OCI-LY7 (cell line): ENCODE measurements at regions not wholly inside any gene's neighbourhood (a gene's known extent, or its start where the extent isn't known, plus 50 kb on each side); places are given as distances from the start of the nearest gene placed in this dataset.
"Not testable (repeated sequence)": the region's sequence is repeated elsewhere in the genome, so short reads cannot be mapped to it uniquely, and the experiment has no call there.

ENCODE experiments used
- BruUV-seq: library from RNA; stranded (reverse); fragments of 400-500 nt; replicated peaks from 2 replicates; lab custom pipeline; 2021; lab: Mats Ljungman, UMichigan
- CTCF ChIA-PET: fragments of 300-600 bp; sonication (Branson Sonifier 250); formaldehyde crosslinking; loops from one replicate; lab custom pipeline; 2022; ENCODE audit warnings: antibody characterized with exemption; ENCODE audit not compliant: unreplicated experiment; lab: Charles Lee
- POLR2A ChIA-PET: fragments of 300-600 bp; sonication (Branson Sonifier 250); formaldehyde crosslinking; loops from one replicate; lab custom pipeline; 2022; ENCODE audit warnings: antibody characterized with exemption; lab: Charles Lee
- DNase-seq: peaks from one replicate; pipeline ENCODE4 v3.0.0-alpha.2; 2015; ENCODE audit warnings: low spot score
- H2AFZ ChIP-seq: fragments of 200-600 bp; sonication (generic), shearing (Covaris generic); 2 replicates; pipeline ENCODE4 v1.6.1; 2014; ENCODE audit warnings: mild to moderate bottlenecking, antibody characterized with exemption, low read length, moderate library complexity
- H3K27ac ChIP-seq: fragments of 200-600 bp; sonication (generic); 2 replicates; pipeline ENCODE4 v1.5.1; 2014; ENCODE audit warnings: mixed run types, low read depth, mild to moderate bottlenecking, moderate library complexity, low read length, inconsistent platforms; ENCODE audit not compliant: poor library complexity, severe bottlenecking
- H3K36me3 ChIP-seq: fragments of 200-600 bp; sonication (generic); 2 replicates; pipeline ENCODE4 v1.6.1; 2014; ENCODE audit warnings: mild to moderate bottlenecking, antibody characterized with exemption, low read length, moderate library complexity, mixed read lengths; ENCODE audit not compliant: insufficient read depth
- H3K4me1 ChIP-seq: fragments of 200-600 bp; sonication (generic); 2 replicates; pipeline ENCODE4 v1.5.1; 2014; ENCODE audit warnings: mild to moderate bottlenecking, low read length; ENCODE audit not compliant: insufficient read depth, poor library complexity, severe bottlenecking
- H3K4me2 ChIP-seq: fragments of 200-600 bp; sonication (generic); 2 replicates; pipeline ENCODE4 v1.6.1; 2014; ENCODE audit warnings: mild to moderate bottlenecking, low read length
- H3K4me3 ChIP-seq: fragments of 200-600 bp; sonication (generic); 2 replicates; pipeline ENCODE4 v1.5.1; 2014; ENCODE audit warnings: mild to moderate bottlenecking, low read depth, low read length; ENCODE audit not compliant: poor library complexity, severe bottlenecking
- H3K79me2 ChIP-seq: fragments of 200-600 bp; sonication (generic); 2 replicates; pipeline ENCODE4 v1.6.1; 2016; ENCODE audit warnings: low read depth, mild to moderate bottlenecking, low read length, moderate library complexity, mixed read lengths; ENCODE audit not compliant: insufficient read depth
- H3K9me2 ChIP-seq: fragments of 200-600 bp; sonication (generic); 2 replicates; pipeline ENCODE4 v1.6.1; 2016; ENCODE audit warnings: mild to moderate bottlenecking, low read length, mixed read lengths; ENCODE audit not compliant: insufficient read depth
- H3K9me3 ChIP-seq: fragments of 200-600 bp; sonication (generic); 2 replicates; pipeline ENCODE4 v1.6.1; 2014; ENCODE audit warnings: mild to moderate bottlenecking, mixed run types, low read length, mixed read lengths
- H4K20me1 ChIP-seq: fragments of 200-600 bp; sonication (generic); 2 replicates; pipeline ENCODE4 v1.6.1; 2014; ENCODE audit warnings: mild to moderate bottlenecking, antibody characterized with exemption, low read length, moderate library complexity, mixed read lengths; ENCODE audit not compliant: insufficient read depth
- EZH2phosphoT487 ChIP-seq: fragments of 200-600 bp; sonication (generic); IDR thresholded peaks from 2 replicates; pipeline ENCODE4 v1.6.1; 2018; ENCODE audit warnings: low read depth, borderline replicate concordance, mild to moderate bottlenecking, mixed run types, antibody characterized with exemption, low read length, moderate library complexity, mixed read lengths
- intact Hi-C: fragments of 100-400 bp; cut with micrococcal nuclease; formaldehyde crosslinking; loops from one replicate; pipeline ENCODE4 v1.10.0; 2022; ENCODE audit not compliant: unreplicated experiment
- TF ChIP-seq, protein P1 (sequence below): fragments of 200-600 bp; sonication (generic); conservative IDR thresholded peaks from 2 replicates; pipeline ENCODE4 v1.5.1; 2014; ENCODE audit warnings: mild to moderate bottlenecking, antibody characterized with exemption, low read length, moderate library complexity, mixed read lengths

DNA sequence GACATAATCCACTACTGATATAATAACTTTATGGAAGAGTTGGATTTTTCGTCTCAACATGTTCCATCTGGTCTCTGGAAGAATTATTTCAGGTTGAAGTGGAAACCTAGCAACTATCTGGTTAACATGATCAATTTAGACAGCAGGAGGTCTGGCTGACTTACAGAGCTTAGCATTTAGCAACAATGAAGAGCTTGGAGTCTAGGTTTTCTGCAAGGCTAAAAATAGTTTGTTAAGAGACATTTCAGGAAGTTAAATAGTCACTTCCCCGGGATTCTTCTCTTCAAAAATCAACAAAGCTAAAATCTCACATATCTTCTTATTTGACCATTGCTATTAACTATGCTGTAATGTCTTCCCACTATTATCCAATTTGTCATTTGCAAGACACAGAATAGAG is 418.6 kb upstream of the DIPK2B start:
- Histone ChIP-seq H3K79me2 (no peaks in the 10 kb centered on the region), H3K4me2 (no peak overlapping the region), H3K4me1 (no peaks in the 10 kb centered on the region), H2AFZ (no peak overlapping the region), H3K9me2 (no peaks in the 10 kb centered on the region), H3K36me3 (no peaks in the 10 kb centered on the region), H3K9me3 (no peaks in the 10 kb centered on the region), H3K4me3 (no peak overlapping the region), H4K20me1 (no peaks in the 10 kb centered on the region), H3K27ac (no peak overlapping the region)
- ChIA-PET CTCF (no interaction called here), POLR2A (no interaction called here)
- no TSS peak for BruUV-seq
- no peak for DNase-seq
- intact Hi-C loops: no loop called here
- TF ChIP-seq EZH2phosphoT487: no peak
- TF ChIP-seq, protein P1, sequence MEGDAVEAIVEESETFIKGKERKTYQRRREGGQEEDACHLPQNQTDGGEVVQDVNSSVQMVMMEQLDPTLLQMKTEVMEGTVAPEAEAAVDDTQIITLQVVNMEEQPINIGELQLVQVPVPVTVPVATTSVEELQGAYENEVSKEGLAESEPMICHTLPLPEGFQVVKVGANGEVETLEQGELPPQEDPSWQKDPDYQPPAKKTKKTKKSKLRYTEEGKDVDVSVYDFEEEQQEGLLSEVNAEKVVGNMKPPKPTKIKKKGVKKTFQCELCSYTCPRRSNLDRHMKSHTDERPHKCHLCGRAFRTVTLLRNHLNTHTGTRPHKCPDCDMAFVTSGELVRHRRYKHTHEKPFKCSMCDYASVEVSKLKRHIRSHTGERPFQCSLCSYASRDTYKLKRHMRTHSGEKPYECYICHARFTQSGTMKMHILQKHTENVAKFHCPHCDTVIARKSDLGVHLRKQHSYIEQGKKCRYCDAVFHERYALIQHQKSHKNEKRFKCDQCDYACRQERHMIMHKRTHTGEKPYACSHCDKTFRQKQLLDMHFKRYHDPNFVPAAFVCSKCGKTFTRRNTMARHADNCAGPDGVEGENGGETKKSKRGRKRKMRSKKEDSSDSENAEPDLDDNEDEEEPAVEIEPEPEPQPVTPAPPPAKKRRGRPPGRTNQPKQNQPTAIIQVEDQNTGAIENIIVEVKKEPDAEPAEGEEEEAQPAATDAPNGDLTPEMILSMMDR: no peak

- H4K20me1 ChIP-seq, DNase-seq, H3K27ac ChIP-seq, H3K4me3 ChIP-seq, BruUV-seq, POLR2A ChIA-PET, H3K36me3 ChIP-seq, H2AFZ ChIP-seq, H3K79me2 ChIP-seq, H3K9me3 ChIP-seq, intact Hi-C loops, H3K4me1 ChIP-seq, CTCF ChIA-PET, H3K9me2 ChIP-seq, H3K4me2 ChIP-seq: not testable (repeated sequence)
These were observed 414.9 kb upstream of the DIPK2B start for GRCh38 chrX:45615591-45615990.

- intact Hi-C loops: no loop called here
- H3K9me2 ChIP-seq: no peaks in the 10 kb centered on the region
- H3K36me3 ChIP-seq: no peaks in the 10 kb centered on the region
- H3K27ac ChIP-seq: no peak overlapping the region
- H3K79me2 ChIP-seq: no peaks in the 10 kb centered on the region
- TF ChIP-seq EZH2phosphoT487: no peak
- TF ChIP-seq, protein P1: no peak
- H3K4me1 ChIP-seq: no peaks in the 10 kb centered on the region
- ChIA-PET POLR2A (no interaction called here), CTCF (no interaction called here)
- no peak overlapping the region for H2AFZ ChIP-seq
- no peaks in the 10 kb centered on the region for H4K20me1 ChIP-seq
- H3K4me2 ChIP-seq: no peak overlapping the region
- BruUV-seq: no TSS peak
- no peaks in the 10 kb centered on the region for H3K9me3 ChIP-seq
- no peak for DNase-seq
- H3K4me3 ChIP-seq: no peak overlapping the region
These were observed 414.2 kb upstream of the DIPK2B start for GRCh38 chrX:45614853-45615252.
